GM12878 (cell line): ENCODE measurements at regions not wholly inside any gene's neighbourhood (a gene's known extent, or its start where the extent isn't known, plus 50 kb on each side); places are given as distances from the start of the nearest gene placed in this dataset.

ENCODE experiments used
- ATAC-seq: fragments of 200-7000 bp; cut with Tn5 transposase; 3 replicates; pipeline ENCODE4 v1.9.1; 2020; ENCODE audit warnings: mild to moderate bottlenecking, moderate library complexity
- BruUV-seq: library from RNA; stranded (reverse); fragments of 400-500 nt; replicated peaks from 2 replicates; lab custom pipeline; 2021; lab: Mats Ljungman, UMichigan
- CTCF ChIA-PET: fragments of 300-600 bp; sonication (Branson Sonifier 250); formaldehyde crosslinking; extraction: SDS; loops from one replicate; lab custom pipeline; 2021; ENCODE audit warnings: inconsistent platforms; lab: Yijun Ruan, JAX
- POLR2A ChIA-PET: fragments of 350-600 bp; formaldehyde crosslinking; extraction: SDS; loops from one replicate; lab custom pipeline; 2021; ENCODE audit warnings: inconsistent platforms; lab: Charles Lee
- RAD21 ChIA-PET: fragments of 300-600 bp; sonication (Branson Sonifier 250); formaldehyde crosslinking; loops from one replicate; lab custom pipeline; 2023; ENCODE audit warnings: antibody characterized with exemption; ENCODE audit not compliant: unreplicated experiment; lab: Charles Lee
- SMC1A ChIA-PET: fragments of 300-600 bp; sonication (Branson Sonifier 250); formaldehyde crosslinking; loops from one replicate; lab custom pipeline; 2023; ENCODE audit not compliant: unreplicated experiment, uncharacterized antibody; lab: Charles Lee
- DNase-seq: peaks from one replicate; pipeline ENCODE4 v3.0.0-alpha.2; 2011; ENCODE audit warnings: low read depth, low spot score
- FAIRE-seq: peaks from 3 replicates; lab custom pipeline; 2011; peaks lifted over from hg19 to GRCh38; lab: Jason Lieb, UNC
- H2AFZ ChIP-seq: 2 replicates; pipeline ENCODE4 v1.6.0; 2011; ENCODE audit warnings: low read depth, low read length, control low read depth; ENCODE audit not compliant: control insufficient read depth
- H3K27ac ChIP-seq: 2 replicates; pipeline ENCODE4 v1.5.1; 2011; ENCODE audit warnings: control low read depth; ENCODE audit not compliant: control insufficient read depth, insufficient read depth
- H3K27me3 ChIP-seq, 2 experiments: replicated peaks in 1 of 2; 2 replicates each; pipeline versions ENCODE4 v1.6.0 to v1.6.1; 2011; ENCODE audit warnings: low read length in 1 of 2; ENCODE audit not compliant: control insufficient read depth in 2 of 2, insufficient read depth in 2 of 2
- H3K36me3 ChIP-seq, 2 experiments: 2 replicates each; pipeline ENCODE4 v1.5.1; 2011; ENCODE audit warnings: low read length in 1 of 2; ENCODE audit not compliant: control insufficient read depth in 2 of 2, insufficient read depth in 2 of 2
- H3K4me1 ChIP-seq: 2 replicates; pipeline ENCODE4 v1.6.1; 2011; ENCODE audit warnings: mild to moderate bottlenecking, low read length, moderate library complexity, mixed read lengths; ENCODE audit not compliant: control insufficient read depth, insufficient read depth
- H3K4me2 ChIP-seq: 2 replicates; pipeline ENCODE4 v1.6.0; 2011; ENCODE audit warnings: control low read depth; ENCODE audit not compliant: control insufficient read depth, insufficient read depth
- H3K4me3 ChIP-seq: fragments of 200-600 bp; sonication (generic); 2 replicates; pipeline ENCODE4 v1.5.1; 2016
- H3K79me2 ChIP-seq: 2 replicates; pipeline ENCODE4 v1.6.0; 2011; ENCODE audit warnings: low read length; ENCODE audit not compliant: control insufficient read depth, insufficient read depth
- H3K9ac ChIP-seq: 2 replicates; pipeline ENCODE4 v1.8.0; 2011; ENCODE audit warnings: low read length, control low read depth, mixed read lengths; ENCODE audit not compliant: control insufficient read depth, insufficient read depth
- H3K9me3 ChIP-seq: replicated peaks from 3 replicates; pipeline ENCODE4 v1.5.1; 2011; ENCODE audit warnings: mild to moderate bottlenecking, low read length; ENCODE audit not compliant: control insufficient read depth, insufficient read depth
- H4K20me1 ChIP-seq: 2 replicates; pipeline ENCODE4 v1.6.0; 2011; ENCODE audit not compliant: control insufficient read depth, insufficient read depth
- BRCA1 ChIP-seq: IDR thresholded peaks from 2 replicates; pipeline ENCODE4 v1.6.1; 2011; ENCODE audit warnings: low read depth, low read length, improper control_type of control experiment
- CHD4 ChIP-seq: fragments of 200-600 bp; sonication (generic); IDR thresholded peaks from 2 replicates; pipeline ENCODE4 v1.6.1; 2016; ENCODE audit warnings: mild to moderate bottlenecking
- E4F1 ChIP-seq: fragments of 450-650 bp; IDR thresholded peaks from 2 replicates; pipeline ENCODE4 v1.6.1; 2018; ENCODE audit warnings: borderline replicate concordance, mild to moderate bottlenecking; ENCODE audit not compliant: partially characterized antibody
- IRF3 ChIP-seq: fragments of 450-650 bp; IDR thresholded peaks from 2 replicates; pipeline ENCODE4 v1.6.1; 2014; ENCODE audit warnings: mild to moderate bottlenecking
- JUNB ChIP-seq: IDR thresholded peaks from 2 replicates; pipeline ENCODE4 v1.6.1; 2016; ENCODE audit warnings: antibody characterized with exemption, mild to moderate bottlenecking
- NR2C1 ChIP-seq: fragments of 450-650 bp; IDR thresholded peaks from 2 replicates; pipeline ENCODE4 v1.6.1; 2017; ENCODE audit warnings: antibody characterized with exemption, mild to moderate bottlenecking, moderate library complexity
- RB1 ChIP-seq: fragments of 450-650 bp; formaldehyde crosslinking; IDR thresholded peaks from 2 replicates; pipeline ENCODE4 v1.6.1; 2017; ENCODE audit warnings: mild to moderate bottlenecking, borderline replicate concordance
- SIX5 ChIP-seq: IDR thresholded peaks from 2 replicates; pipeline ENCODE4 v1.6.1; 2011; ENCODE audit warnings: mild to moderate bottlenecking, low read depth, low read length, moderate library complexity; ENCODE audit not compliant: severe bottlenecking
- SMAD1 ChIP-seq: fragments of 450-650 bp; IDR thresholded peaks from 2 replicates; pipeline ENCODE4 v1.6.1; 2018; ENCODE audit warnings: mild to moderate bottlenecking, low read depth; ENCODE audit not compliant: partially characterized antibody
- SREBF1 ChIP-seq: IDR thresholded peaks from 2 replicates; pipeline ENCODE4 v1.6.1; 2012; ENCODE audit warnings: mild to moderate bottlenecking, low read length
- SREBF2 ChIP-seq: IDR thresholded peaks from 2 replicates; pipeline ENCODE4 v1.6.1; 2012; ENCODE audit warnings: mild to moderate bottlenecking, low read length
- TAF1 ChIP-seq: IDR thresholded peaks from 2 replicates; pipeline ENCODE4 v1.6.1; 2011; ENCODE audit warnings: mild to moderate bottlenecking, low read depth, low read length, borderline replicate concordance
- WRNIP1 ChIP-seq: IDR thresholded peaks from 2 replicates; pipeline ENCODE4 v1.6.1; 2011; ENCODE audit warnings: low read depth, low read length, improper control_type of control experiment, borderline replicate concordance
- ZBTB40 ChIP-seq: fragments of 450-650 bp; IDR thresholded peaks from 2 replicates; pipeline ENCODE4 v1.6.1; 2016; ENCODE audit warnings: mild to moderate bottlenecking, moderate library complexity, borderline replicate concordance
- WGBS: methylation state at CpG from one replicate; pipeline ENCODE4 v1.1.6; 2016; ENCODE audit warnings: low lambda C conversion rate; ENCODE audit not compliant: insufficient replicate concordance, insufficient coverage; ENCODE audit errors: missing lambda C conversion rate; 5-methylcytosine and 5-hydroxymethylcytosine counted together
- in situ Hi-C: fragments of 300-500 bp; cut with MboI; formaldehyde crosslinking; loops from 9 replicates; pipeline ENCODE4 v1.14.3; 2018; ENCODE audit warnings: mixed read lengths
- intact Hi-C: fragments of 100-400 bp; cut with micrococcal nuclease; formaldehyde crosslinking; loops from one replicate; pipeline ENCODE4 v1.14.2; 2022; ENCODE audit not compliant: unreplicated experiment

- TF ChIP-seq E4F1: no peak
Measured at GRCh38 chr3:5840056-5840455, 652.5 kb downstream of the EDEM1 start (continued).

GRCh38 chr3:5841599-5841998, 654.1 kb downstream of the EDEM1 start:
- 0% methylated on average over 2 of the region's 2 CpGs for WGBS
- H3K79me2 ChIP-seq: no peaks in the 10 kb centered on the region
- DNase-seq (no peak), ATAC-seq (no peak), FAIRE-seq (no peak)
- intact Hi-C loops: no loop called here
- in situ Hi-C loops: no loop called here
- RAD21 ChIA-PET: no interaction called here
- H3K36me3 ChIP-seq: no peaks in the 10 kb centered on the region
- POLR2A ChIA-PET: no interaction called here
- no TSS peak for BruUV-seq
- no peak overlapping the region for H3K9ac ChIP-seq
- no peaks in the 10 kb centered on the region for H3K9me3 ChIP-seq
- CTCF ChIA-PET: interaction anchor here (1.0 kb wide), 1 partner anchor 468 kb away, joined by 3 read pairs; no protein-coding TSS in a partner anchor
- no peaks in the 10 kb centered on the region for H3K27me3 ChIP-seq
- H4K20me1 ChIP-seq: no peaks in the 10 kb centered on the region
- SMC1A ChIA-PET: no interaction called here
- H3K27ac ChIP-seq: no peak overlapping the region
- H3K4me3 ChIP-seq: no peak overlapping the region
- H3K4me1 ChIP-seq: no peaks in the 10 kb centered on the region
- no peak overlapping the region for H3K4me2 ChIP-seq
- no peak overlapping the region for H2AFZ ChIP-seq
- TF ChIP-seq SMAD1: no peak
- TF ChIP-seq CHD4: no peak
- TF ChIP-seq JUNB: no peak
- TF ChIP-seq TAF1: no peak
- TF ChIP-seq NR2C1: no peak
- TF ChIP-seq E4F1: no peak
- TF ChIP-seq WRNIP1: no peak
- TF ChIP-seq SREBF1: no peak
- no peak for TF ChIP-seq ZBTB40
- no peak for TF ChIP-seq IRF3
- no peak for TF ChIP-seq BRCA1
- no peak for TF ChIP-seq RB1
- TF ChIP-seq SIX5: no peak
- TF ChIP-seq SREBF2: no peak
